Stomach (tissue), 4 donors: ENCODE measurements at regions not wholly inside any gene's neighbourhood (a gene's known extent, or its start where the extent isn't known, plus 50 kb on each side); places are given as distances from the start of the nearest gene placed in this dataset.

ENCODE experiments used
- CTCF ChIP-seq, 7 experiments: fragments of 450-650 bp in 4 of 7; fragments of 200-600 bp in 3 of 7; sonication (generic) in 3 of 7; IDR thresholded peaks; one replicate each; pipeline ENCODE4 v1.5.1; 2016 to 2019; ENCODE audit warnings: antibody characterized with exemption in 7 of 7, control low read depth in 2 of 7, mild to moderate bottlenecking in 1 of 7
- EP300 ChIP-seq: sonication (generic); formaldehyde crosslinking; IDR thresholded peaks from one replicate; pipeline ENCODE4 v1.6.1; 2017; ENCODE audit warnings: antibody characterized with exemption

GRCh38 chr1:229029879-229030235 is 241.1 kb upstream of the RAB4A start:
- TF ChIP-seq CTCF (IDR thresholded peaks at IDR 0.05) (no peak), EP300 (no peak)
